ENCODE measurements at regions not wholly inside any gene's neighbourhood (a gene's known extent, or its start where the extent isn't known, plus 50 kb on each side); places are given as distances from the start of the nearest gene placed in this dataset.

- TF ChIP-seq CTCF (IDR thresholded peaks at IDR 0.05; ENCODE audit: low read depth, low read length, missing input control): no peak
- no peak for TF ChIP-seq YY1 (IDR thresholded peaks at IDR 0.05)
- no peak for TF ChIP-seq EGR1 (IDR thresholded peaks at IDR 0.05; ENCODE audit: low read depth in 2 of 2)
- TF ChIP-seq RAD21 (IDR thresholded peaks at IDR 0.05): no peak
- no peak for TF ChIP-seq MAX (IDR thresholded peaks at IDR 0.05)
- no peak for TF ChIP-seq FOXA2 (IDR thresholded peaks at IDR 0.05)
- TF ChIP-seq JUND (IDR thresholded peaks at IDR 0.05): no peak
These were observed 813.3 kb upstream of the WWC1 start for GRCh38 chr5:167478188-167478587.

Measured in liver (tissue), 3 donors.